ENCODE measurements at regions not wholly inside any gene's neighbourhood (a gene's known extent, or its start where the extent isn't known, plus 50 kb on each side); places are given as distances from the start of the nearest gene placed in this dataset.
"Not testable (repeated sequence)": the region's sequence is repeated elsewhere in the genome, so short reads cannot be mapped to it uniquely, and the experiment has no call there.

DNA sequence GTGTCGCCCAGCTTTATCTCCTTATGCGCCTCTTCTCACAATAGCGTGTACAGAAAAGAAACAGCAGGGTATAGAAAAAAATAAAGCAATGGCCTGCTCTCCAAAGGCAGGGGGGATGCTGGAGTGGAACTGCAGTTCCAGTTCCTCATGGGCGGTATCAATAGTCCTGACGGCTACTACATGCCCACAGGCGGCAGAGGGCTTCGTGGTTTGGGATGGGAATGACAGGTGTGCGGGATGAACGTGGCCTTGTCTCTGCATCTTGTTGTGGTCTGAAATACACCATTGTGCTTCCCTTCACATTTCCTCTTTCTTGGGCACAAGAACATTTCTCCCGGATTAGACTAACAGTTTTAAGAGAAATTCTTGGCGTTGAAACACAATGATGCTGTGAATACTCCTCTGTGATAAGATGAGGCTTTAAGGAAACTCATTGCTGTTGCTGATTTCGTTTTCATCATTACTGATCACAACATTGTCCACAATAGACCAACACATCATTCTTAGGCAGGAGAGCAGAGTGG, 124.1 kb upstream of the IGFBP7 start:
- DNase-seq (ENCODE audit: low spot score) = no peak

DNA sequence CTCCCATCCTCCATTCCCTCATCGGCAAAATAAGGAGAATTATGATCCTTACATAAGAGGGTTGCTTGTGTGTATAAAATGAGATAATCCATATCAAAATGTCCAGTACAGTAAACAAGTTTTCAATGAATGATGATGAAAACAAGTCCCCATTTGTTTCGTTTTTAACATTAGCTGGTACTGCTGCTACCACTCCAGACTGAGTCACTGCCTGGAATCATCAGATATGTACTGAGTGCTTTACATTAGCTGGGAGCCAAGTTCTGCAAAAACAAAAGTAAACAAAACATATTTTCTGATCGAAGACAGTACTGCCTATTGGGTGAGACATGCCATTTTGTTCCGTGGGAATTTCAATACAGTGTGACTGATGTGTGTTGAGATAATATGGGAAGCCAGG, 123.2 kb upstream of the IGFBP7 start:
- no peak for DNase-seq (ENCODE audit: low spot score)

DNA sequence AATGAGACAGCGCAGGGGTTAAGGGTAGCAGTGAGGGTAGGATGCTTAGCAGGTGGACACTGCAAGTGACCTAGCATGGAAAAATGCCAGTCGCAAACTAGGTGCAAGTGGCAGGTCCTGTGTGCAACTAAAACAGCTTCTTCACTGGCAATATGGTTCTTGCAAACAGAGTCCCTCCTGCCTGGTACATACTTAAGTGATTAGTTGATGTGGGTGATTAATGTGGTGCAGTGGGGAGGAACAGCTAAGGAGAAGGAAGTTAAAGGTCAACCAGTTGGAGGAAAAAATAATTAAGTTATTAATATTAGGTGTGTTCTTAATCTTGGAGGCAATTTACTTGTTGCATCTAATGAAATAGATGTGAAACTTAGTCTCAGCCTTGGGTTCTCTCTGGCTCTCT, 121.6 kb upstream of the IGFBP7 start:
- no peak for DNase-seq (ENCODE audit: low spot score)

DNA sequence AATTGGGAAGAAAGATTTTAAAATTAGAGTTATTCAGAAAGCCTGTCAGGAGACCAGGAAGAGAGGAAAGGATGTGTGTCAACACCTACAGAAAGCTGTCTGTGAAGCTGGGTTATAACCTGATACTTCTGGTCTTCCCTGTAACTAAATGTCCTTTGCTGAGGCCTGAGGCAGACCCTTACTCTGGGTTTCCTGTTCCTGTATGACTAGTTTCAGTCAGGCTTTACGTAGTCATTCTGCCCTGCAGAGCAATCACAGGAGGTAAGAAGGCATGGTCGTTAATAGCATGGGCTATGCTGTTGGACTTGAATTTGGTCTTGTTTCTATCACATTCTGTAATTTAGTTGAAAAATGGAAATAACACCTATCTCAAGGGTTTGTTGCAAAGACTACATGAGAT, 110.5 kb upstream of the IGFBP7 start:
- no peak for DNase-seq (ENCODE audit: low spot score)

DNA sequence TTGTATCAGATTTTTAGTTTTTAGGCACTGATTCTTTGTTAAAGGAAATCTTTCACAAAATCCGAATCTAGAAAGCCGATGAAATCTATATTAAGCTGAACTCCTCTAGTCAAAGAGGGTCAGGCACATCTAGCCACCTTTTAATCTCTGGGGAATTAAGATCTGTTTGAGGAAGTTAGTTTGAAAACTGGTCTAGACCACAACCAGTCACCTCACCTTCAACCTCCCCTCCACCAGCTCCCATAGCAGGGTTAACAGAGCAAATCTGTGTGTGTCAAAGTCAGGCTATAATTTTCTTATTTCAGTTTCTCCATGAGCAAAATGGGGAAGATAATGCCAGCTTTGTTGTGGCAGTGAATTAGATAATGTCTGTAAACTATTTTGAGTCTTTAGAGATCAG, 110.0 kb upstream of the IGFBP7 start:
- DNase-seq (ENCODE audit: low spot score) = no peak

DNA sequence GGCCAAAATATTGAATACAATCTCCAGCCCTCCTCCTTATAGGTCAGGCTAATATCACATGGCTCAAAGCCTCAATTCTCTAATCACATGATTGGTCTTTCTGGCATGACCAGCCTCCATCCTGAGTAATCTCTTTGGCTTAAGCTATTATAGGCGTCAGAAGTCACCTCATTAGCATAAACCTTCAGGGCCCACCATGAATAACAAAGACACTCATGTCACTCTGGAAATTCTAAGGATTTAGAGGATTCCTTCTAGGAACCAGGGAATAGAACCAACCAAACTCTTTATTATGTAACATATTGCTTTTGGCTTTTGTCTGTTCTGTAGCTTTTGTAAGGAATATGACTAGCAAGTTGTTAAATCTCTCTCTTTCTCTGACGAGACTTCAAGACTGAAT, 109.2 kb upstream of the IGFBP7 start:
- DNase-seq (ENCODE audit: low spot score) = no peak

DNA sequence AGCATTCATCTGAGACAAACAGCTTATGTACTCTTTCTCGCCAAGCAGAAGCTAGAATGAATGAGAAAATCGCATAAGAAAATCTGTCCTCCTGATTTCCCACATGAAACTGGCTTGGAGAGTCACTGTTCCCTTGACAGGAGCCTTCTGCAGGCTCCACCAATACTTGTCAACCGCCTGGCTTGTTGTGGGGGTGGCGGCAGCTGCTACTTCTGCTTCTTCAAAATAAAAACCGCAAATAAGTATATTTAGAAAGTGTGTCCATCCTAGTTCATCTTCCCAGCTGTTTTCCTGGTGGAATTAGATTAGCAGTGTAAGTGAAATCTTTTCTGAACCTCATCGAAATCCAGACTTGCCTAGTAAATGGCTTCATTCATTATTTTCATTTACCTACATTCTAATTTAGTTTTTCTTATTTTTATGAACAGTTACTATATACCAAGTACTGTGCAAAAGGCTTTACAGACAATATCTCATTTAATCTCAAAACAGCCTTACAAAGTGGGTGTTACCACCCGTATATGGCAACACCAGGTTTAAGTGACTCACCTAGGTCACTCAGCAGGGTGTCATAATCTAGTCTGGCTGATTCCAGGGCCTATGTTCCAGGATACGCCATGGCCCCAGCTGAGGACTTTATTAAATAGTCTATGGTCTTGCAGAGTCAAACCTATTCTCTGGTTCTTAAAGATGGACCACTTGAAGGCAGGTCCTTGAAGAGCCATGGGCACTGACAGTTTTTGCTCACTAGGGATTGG, 104.6 kb upstream of the IGFBP7 start:
- no peak for DNase-seq (ENCODE audit: low spot score)

DNA sequence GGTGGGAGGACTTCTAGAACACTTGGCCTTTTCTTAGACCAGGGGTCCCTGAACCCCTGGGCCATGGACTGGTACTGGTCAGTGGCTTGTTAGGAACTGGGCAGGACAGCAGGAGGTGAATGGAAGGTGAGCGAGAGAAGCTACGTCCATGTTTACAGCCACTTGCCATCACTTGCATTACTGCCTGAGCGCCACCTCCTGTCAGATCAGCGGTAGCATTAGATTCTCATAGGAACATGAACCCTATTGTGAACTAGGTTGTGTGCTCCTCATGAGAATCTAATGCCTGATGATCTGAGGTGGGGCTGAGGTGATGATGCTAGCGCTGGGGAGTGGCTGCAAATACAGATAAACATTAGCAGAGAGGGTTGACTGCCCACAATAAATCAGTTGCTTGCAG, 100.9 kb upstream of the IGFBP7 start:
- DNase-seq (ENCODE audit: low spot score) = no peak

DNA sequence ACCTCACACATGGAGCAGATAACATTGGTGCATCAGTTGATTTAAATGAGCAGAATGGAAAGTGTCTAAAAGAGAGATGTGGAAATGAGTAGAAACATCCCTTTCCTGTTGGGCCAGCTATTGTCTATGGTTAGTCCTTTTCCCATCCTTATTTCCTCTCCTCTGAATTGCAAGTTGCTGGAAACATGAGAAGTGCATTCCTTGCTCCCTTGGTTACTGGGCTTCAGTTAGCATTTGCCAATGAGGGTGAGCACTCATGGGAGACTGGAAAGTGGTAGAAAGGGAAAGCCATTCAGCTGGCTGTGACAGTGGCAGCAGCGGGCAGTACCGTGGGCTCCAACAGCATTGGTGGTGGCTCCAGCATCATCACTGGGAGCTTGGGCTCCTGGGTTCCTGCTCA, 96.0 kb upstream of the IGFBP7 start:
- DNase-seq (ENCODE audit: low spot score) = no peak

DNA sequence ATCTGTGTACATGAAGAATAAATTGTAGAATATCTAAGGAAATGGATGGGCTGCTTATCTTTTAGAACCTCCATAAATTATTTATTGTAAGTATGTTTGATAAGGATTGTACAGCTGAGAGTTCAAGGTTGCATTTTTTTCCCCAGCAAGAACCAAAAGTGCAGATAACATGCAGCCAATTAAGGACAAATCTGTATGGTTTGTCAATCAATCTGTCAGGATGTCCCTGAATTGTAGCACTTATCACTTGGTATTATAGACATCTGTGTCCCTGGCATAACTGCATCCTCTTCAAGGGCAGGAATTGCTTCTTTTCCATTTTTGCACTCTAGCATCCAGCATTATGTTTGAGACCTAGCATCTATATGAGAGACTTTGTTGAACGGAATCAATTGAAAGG, 95.4 kb upstream of the IGFBP7 start:
- no peak for DNase-seq (ENCODE audit: low spot score)

DNA sequence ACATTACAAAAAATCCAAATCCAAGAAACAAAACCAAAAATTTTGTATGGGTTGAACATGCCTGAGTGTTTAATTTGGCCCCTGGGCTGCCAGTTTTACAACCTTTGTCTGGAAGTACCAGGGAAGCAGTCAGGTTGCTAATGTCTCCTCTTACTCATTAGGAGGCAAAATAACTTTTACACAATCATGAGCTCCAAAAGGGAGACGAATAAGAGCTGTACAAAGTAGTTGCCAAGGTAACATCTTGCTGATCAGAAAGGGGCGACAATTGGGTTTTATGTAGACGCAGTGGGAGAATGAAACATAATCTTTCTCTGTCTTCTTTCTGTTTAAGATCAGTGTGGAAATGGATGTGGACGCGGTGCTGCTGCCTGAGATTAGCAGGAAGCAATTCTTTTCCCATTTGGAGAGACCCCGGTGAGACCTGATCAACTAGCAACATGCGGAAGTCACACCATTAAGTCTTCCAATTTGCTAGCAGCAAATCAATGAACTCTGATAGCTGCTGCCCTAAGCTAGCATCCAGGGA, 90.7 kb upstream of the IGFBP7 start:
- DNase-seq (ENCODE audit: low spot score) = no peak

DNA sequence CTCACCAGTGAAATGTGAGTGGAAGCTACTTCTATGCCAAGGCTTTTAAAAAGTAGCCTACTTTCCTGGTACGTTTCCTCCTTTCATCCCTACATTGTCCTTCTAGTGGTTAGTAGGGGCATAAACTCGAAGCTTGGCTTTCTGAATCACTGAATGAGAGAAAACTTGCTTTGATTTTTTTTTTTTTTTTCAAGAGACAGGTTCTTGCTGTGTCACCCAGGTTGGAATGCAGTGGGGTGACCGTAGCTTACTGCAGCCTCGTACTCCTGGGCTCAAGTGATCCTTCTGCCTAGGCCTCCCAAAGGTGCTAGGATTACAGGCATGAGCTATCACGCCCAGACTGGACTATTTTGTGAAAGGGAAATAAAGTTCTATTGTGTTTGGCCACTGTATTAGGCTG, 89.1 kb upstream of the IGFBP7 start:
- DNase-seq (ENCODE audit: low spot score) = no peak

DNA sequence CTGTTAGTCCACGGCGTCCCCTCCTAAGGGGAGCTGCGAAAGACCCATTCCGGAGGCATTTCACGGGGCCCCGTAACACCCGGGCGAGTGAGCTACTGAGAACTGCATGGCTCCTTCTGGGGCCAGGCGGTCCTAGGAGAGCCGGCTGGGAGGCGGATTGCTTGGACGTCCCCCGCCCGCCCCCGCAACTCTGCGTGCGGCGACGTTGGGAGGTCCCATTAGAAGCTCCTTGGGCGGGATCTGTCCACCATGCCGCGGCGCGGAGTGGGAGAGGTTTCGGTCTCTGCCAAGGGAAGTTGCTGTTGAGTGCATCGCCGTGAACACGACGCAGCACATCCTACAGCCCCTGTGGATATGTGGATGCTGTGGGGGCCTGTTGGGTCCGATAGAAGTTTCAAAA, 85.4 kb upstream of the IGFBP7 start:
- DNase-seq (ENCODE audit: low spot score) = no peak

DNA sequence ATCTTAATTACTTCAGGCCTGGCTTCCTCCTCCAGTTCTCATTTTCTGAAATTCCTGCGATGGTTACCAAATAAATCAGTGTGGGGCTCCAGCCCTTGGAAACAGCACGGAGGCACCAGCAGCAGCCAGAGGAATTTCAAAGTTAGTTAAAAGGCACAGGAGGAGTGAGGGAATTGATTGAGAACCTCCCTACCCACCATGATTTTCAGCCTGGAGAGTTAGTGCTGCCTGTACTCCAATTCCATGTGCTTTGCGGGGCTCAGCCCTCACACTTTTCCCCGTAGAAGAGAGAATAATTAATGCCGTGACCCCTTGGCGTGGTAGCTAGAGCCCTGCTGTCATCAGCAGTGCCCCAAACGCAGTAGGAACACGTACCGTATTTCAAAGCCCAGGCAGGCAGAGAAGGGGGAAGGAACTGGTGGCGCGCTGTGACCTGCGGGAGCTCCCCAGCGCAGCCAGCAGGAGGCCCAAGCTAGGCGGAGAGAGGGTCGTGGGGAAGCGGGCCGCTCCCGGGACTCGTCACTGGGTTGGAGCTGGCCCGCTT, 84.0 kb upstream of the IGFBP7 start:
- DNase-seq (ENCODE audit: low spot score) = no peak

DNA sequence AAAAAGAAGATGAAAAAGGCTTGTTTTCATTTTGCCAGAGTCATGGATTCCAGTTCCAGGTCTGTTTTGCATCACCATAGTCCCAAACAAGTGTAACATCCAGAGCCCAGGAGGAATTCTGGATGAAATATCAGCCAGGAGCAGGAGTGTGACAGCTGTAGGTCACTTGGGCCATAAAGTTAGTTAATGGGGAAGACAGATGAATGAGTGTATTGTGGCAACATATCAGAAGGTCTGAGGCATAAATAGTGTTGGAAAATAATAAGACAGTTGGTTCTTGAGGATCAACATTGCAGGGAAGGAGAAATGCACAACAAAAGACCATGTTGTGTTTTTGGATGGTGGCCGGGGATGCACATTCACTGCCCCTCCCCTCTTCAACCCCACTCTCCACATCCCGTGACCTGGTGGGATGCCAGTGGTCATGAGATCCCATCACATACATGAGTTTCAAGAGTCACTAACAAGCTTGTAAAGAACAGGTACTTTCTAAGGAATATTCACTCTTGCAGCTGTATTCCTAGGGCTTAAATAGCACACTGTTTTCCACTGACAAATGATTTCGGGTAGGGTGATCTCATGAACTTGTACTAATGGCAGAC, 83.1 kb upstream of the IGFBP7 start:
- DNase-seq (ENCODE audit: low spot score) = no peak

DNA sequence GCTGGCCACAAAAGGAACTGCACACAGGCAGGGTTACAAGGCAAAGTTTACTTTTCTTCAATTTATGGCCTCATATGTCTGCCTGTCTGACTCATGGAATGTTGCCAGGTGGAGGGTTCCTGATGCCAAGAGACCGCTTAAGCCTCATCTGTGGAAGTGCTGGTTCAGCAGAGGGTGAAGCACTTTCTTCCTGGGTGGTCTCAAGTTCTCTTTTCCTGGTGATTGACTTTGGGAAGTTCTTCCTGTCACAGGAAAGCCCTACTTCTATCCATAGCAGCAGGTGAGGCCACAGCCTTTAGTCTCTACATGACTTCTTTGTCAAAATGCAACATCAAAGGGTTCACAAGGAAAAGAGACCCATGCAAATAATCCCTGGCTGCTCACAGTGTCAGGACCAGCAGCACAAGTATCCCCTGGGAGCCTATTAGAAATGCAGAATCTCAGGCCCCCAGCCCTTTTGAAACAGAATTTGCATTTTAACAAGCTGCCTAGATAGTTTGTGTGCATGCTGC, 81.4 kb upstream of the IGFBP7 start:
- no peak for DNase-seq (ENCODE audit: low spot score)

DNA sequence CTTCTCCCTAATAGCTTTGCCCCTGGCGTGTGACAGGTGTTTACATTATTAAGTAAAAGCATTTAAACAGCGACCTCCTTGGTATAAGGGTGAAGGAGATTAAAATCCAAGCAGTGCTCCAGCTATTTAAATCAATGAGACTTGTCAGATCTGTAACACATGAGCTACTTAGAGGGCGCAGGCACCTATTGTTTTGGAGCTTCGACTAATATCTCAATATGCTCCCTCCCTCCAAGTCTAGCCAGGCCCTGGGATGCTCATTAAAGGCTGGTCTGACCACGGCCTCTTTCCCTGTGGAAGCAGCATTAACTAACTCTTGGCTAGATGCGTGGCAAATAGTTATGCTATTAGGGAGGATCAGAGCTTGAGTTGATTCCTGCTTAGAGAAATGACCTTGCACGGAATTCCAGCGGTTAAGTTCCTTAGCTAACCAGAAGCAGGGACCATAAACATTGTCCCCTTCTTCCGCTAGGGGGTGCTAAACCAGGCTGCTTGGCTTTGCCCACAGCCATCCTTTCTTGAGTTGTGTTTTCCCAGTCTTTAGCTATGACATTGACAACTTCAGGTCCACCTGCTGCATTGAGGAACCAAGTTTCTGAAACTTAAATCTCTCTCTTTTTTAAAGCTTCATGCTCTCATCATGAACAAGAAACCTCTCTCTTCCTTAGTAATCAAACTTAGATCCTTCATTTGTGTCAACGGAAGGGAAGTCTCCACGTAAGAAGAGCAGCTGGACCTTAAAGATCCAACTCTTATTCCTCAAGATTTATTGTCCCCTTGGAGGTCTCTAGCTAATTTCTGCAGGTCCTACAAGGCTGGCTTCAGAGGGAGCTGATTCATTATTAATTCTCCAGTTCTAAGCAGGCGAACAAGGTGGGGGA, 80.7 kb upstream of the IGFBP7 start:
- peak; percentile 76 for DNase-seq (ENCODE audit: low spot score)

DNA sequence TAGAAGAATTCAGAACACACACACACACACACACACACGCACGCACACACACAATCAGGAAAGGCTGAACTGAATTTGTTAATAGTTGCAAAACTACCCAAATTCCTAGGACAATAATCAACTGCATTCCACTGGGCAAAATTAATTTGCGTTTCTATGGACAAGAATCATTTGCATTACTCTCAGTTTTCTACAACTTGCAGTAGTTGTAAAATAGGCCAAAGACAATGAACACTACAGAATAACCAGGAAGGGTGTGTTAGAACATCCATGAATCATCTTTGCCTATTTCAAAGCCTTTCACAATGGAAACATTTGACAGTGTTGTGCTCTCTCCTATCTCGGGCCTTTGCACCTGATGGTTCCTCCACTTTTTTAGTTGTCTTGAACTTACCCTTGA, 77.1 kb upstream of the IGFBP7 start:
- no peak for DNase-seq (ENCODE audit: low spot score)

DNA sequence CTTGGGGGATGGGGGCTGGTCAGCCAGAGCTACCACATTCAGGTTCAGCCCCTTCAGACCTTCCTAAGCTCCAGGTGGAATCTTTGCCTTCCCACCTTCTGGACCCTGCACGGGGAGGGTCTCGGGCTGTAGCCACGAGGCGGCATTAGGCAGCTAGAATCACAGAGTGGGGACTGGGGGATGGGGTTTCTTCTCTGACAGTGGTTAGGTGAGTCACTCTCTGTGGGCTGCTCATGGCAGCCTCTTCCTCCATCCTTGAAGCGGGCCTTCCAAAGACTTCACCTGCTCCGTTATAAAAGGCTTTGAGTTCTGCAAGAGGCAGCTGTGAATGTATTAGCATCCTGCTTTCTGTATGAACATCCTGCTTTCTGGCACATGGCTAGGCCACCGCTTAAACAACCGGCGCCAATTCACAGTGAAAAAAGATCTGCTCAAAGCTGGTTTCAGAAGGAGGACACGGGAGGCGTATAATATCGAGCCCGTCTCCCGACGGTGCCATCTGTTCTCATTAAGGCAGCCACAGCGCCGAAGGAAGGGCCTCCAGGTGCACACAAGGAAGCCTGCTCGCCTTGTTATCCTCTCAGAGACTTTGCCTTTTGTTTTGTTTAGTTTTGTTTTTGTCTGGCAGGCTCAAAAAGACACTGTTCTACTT, 74.3 kb upstream of the IGFBP7 start:
- peak; percentile 60 for DNase-seq (ENCODE audit: low spot score)

DNA sequence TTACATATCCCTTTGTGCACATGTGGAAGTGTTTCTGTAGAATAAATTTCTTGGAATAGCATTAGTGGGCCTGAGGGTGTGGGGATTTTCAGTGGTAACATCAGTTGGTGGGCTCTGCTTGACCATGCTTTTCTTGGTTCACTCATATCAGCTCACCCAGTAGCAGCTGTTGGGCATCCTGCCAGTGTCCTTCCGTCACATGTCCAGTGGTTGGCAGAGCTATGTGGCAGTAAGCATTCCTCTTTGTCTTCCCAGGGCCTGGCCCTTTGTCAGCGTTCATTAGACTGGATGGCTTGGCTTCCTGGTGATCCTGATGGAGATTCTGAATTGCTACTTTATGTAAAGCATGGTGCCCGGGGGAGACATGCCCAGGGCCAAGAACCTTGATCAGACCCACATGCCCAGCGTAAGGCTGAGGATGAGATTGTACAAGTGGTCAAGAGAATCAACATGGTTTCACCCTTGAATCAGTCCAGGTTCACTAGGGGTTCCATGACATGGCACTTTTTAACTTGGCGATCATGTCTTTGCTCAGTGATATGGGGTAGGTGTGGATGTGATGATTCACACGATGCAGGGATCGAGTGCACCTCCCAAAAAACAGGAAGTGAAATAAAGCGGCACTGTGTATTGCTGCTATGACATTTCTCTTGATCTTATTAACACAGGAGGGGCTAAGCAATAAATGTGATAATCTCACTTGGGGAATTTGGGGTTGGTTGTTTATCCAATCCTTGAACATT, 72.1 kb upstream of the IGFBP7 start:
- DNase-seq (ENCODE audit: low spot score) = no peak

DNA sequence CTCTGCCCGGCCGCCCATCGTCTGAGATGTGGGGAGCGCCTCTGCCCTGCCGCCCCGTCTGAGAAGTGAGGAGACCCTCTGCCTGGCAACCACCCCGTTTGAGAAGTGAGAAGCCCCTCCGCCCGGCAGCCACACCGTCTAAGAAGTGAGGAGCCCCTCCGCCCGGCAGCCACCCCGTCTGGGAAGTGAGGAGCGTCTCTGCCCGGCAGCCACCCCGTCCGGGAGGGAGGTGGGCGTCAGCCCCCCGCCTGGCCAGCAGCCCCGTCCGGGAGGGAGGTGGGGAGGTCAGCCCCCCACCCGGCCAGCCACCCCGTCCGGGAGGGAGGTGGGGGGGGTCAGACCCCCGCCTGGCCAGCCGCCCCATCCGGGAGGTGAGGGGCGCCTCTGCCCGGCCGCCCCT, 63.0 kb upstream of the IGFBP7 start:
- not testable (repeated sequence) for DNase-seq (ENCODE audit: low spot score)

Data from D341Med (cell line).